HG02610 (cell line): ENCODE measurements at regions not wholly inside any gene's neighbourhood (a gene's known extent, or its start where the extent isn't known, plus 50 kb on each side); places are given as distances from the start of the nearest gene placed in this dataset.

Source experiments
- ATAC-seq: cut with Tn5 transposase; IDR thresholded peaks from one replicate; pipeline ENCODE4 v1.9.1; 2021; ENCODE audit warnings: mild to moderate bottlenecking, moderate library complexity; ENCODE audit not compliant: unreplicated experiment

- ATAC-seq = no peak
Measured at GRCh38 chr12:115443351-115443938, 759.5 kb upstream of the TBX3 start.

DNA sequence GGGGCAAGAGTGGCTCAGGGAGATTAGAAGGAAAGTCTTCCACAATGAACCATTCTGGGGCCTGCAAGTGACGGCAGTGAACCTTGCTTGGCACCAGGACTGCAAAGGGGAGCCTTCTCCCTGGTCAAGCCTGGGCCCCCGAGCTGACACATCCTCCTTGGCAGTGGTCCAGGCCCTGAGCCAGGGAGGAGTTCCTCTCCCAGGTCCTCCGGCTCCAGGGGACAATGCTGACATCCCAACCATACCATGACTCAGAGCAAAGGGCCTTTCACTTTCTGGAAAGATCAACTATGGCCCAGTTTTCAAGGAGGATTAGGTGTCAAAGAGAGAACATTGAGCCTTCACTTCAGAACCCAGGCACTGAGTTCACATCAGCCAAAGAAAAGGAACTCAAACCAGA, 756.5 kb upstream of the TBX3 start:
- ATAC-seq = no peak

DNA sequence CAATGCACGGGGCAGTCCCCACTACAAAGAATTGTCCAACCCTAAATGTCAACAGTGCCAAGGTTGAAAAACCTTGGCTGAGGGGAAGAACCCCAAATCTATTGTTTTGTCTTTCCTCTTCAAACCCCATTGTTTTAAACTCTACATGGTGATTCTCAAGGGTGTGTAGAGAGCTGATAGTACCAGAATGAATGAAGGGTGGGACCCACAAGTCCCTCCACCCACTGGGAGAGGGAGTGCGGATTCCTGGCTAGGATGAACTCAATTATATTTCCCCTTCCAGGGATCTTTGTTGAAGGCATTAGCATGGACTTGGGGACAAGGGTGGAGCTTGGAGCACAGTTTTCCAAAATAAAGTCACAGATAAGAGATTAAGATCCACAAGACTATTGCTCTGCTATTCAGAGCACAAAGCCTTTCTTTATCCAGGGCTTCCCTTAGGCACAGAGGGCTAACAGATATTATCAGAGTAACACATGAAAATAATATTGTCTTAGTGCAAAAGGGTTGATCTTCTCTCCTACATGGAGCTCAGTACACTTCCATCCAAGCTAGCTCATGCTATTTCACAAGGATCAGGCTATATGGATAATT, 755.1 kb upstream of the TBX3 start:
- ATAC-seq = no peak

- ATAC-seq = no peak
Measured at GRCh38 chr12:115438314-115438713, 754.3 kb upstream of the TBX3 start.

DNA sequence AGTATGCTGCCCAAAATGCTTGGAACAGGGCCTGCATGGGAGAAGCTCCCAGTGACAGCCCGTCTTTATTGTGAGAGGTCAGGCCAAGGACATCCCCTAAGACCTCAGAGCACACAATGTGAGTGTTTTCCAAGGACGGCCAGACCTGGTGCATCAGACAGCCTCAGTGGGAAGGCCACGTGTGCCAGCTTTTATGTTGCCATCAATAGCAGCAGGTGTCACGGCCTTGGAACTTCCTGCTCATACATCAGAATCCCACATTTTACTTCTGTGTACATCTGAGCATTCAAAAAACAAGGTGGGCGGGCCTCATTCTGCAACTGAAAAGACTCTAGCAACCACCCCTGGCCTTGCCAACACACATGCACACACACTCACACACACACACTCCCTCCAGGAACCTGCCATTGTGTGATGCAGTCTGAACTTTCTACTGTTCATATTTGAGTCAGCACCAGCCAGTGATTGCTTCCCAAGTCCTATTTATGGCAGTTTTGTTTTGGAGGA, 753.1 kb upstream of the TBX3 start:
- ATAC-seq = no peak

DNA sequence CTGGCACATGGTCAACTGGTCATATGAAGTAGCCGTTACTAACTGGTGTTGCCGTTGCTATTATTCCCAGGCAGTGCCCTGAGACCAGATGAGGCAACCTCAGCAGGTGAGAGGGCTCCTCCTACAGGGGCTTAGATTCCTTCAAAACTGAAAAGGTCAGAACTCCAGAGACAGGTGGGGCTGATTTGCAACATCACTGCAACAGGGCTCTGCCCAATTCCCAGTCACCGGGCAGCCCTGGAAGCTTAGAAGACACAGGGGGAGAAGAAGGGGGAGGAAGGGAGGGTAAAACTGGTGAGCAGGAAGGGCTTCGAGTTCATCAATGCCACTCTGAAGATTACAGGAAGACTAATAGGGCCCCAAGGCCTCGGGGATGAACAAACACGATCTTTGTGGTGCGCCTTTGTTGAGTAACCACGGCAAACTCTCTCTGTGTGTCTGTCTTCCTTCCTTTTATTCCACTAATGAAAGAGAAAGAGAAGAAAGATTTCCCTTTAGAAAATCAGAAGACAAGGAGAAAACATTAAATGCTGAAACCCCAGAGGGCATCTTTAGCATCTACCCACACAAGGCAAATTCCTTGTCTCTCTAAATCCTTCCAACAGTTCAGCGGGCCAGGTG, 749.1 kb upstream of the TBX3 start:
- no peak for ATAC-seq

DNA sequence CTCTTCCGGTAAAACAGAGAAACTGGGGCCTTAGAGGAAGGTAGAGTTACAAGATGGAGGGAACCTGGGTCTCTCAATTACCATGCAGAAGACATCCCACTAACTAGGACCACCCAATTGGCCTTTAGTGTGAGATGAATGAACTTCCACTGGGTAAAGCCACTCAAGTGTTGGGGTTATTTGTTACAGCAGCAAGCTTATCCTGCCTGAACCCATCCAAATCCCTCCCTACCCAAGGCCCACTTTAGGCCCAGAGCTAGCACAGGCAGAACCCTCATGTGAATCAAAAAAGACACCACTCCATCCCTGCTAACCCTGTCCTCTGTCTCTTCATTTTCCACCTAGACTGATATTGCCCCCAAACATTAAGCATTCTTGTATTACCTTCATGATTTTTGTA, 746.7 kb upstream of the TBX3 start:
- no peak for ATAC-seq

GRCh38 chr12:115426732-115427131, 742.8 kb upstream of the TBX3 start:
- ATAC-seq = no peak

DNA sequence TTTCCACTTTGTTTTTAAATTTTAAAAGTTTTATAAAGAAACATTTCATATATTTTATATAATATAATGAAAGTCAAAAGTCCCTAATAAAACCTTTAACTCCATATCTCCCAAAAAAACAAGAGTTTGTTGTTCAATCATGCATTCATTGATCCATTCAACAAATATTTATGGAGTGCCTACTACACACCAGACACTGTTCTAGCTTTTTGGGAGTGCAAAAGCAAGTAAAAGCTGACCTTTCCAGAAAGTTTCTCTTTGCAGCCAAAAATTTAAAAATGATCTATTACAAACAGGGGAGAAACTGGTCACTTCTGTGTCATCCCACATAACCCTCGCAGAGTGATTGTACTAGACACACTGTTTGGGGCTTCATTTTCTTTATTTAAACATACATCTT, 740.0 kb upstream of the TBX3 start:
- no peak for ATAC-seq

DNA sequence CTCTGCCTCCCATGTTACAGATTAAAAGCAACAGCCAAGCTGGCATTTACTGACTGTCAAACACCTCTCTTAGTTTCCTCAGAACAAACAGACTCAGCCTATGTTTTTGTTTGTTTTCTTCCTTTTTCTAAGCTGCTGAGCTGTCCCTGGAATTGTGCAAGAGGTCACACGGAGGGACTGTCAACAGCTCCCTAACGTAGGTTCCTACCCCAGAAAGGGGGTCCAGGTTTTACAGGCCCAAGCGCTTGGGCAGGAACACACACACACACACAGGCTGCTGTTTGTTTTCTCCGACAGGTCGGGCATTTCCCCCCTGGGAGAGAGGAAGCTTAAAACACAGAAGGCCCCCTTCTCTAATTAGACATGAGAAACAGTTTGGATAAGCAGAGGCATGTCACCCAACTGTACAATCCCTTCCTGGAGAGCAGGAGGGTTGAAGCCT, 739.6 kb upstream of the TBX3 start:
- ATAC-seq = no peak

DNA sequence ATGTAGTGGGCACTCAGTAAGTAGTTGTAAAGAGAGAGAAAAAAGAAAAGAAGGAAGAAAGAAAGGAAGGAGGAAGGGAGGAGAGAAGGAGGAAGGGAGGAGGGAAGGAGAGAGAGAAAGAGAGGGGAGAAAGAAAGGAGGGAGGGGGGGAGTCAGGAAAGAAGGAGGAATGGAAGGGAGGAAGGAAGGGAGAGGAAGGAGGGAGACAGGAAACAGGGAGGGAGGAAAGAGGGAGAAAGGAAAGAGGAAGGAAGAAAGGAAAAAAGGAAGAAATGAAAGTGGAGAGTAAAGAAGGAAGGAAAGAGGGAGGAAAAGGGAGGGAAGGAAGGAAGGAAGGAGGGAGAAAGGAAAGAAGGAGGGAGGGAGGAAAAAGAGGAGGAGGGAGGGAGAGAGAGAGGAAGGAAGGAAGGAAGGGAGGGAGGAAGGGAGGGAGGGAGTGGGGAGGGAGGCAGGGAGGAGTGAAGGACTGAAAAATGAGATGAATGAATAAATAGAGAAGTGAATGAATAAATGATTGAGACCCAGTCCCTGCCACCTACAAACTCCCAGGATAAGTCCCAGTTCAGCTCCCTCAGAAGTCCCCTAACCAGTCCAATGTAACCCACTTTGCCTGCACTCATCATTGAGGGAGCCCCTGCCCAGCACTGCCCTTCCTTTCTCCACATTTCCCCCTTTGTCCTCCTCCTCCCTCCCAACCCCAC, 739.0 kb upstream of the TBX3 start:
- ATAC-seq = no peak

GRCh38 chr12:115421796-115422709, 738.1 kb upstream of the TBX3 start:
- no peak for ATAC-seq

DNA sequence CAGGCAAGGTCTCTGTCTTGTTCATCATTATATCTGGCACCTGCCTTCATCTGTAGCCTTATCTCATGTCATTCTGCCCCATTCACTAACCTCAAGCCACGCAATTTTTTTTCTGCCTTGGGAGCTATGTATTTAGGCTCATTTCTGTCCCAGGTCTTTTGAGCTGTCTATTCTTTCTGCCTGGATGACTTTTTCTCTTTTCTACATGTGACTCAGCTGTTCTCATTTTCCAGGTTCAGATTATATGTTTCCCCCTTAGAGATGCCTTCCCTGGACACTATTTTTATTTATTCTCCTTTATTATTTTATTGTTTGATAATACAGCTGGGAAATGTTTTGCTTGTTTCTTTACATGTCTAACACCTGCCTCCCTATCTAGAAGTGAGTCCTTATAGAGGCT, 737.4 kb upstream of the TBX3 start:
- ATAC-seq = no peak

DNA sequence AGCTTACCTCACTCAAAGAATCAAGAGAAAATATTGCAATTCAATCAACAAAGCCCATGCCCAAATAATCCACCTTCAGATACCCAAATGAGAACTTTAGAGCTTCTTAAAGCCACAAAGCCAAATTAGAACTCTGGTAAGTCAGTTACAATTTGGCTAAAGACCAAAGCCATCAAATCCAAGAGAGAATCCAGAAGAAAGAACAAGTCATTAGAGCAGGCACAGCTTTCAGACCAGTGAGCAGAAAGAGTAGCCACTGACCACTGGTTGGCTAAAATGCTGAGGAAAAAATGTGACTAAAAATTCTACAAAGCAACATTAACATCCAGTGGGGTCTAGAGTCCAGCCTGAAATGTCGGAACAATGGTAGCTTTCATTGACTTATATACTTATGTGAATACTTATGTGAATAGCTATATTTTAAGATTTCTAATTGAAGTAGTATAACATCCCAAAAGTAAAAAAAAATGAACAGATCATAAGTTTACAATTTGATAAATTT, 735.2 kb upstream of the TBX3 start:
- no peak for ATAC-seq

GRCh38 chr12:115417610-115418009, 733.6 kb upstream of the TBX3 start:
- no peak for ATAC-seq

DNA sequence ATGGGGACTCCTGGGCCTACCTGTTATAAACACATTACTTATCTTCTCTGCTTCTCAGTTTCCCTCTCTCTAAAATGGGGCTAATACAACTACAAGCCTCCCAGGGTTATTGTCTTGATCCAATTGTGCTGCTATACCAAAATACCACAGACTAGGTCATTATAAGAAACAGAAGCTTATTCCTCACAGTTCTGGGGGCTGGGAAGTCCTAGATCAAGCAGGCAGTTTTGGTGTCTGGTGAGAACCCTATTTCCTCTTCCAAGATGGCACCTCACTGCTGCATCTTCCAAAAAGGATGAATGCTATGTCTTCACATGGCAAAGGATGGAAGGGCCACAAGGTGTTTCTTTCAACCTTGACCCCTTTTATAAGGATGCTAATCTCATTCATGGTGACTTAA, 732.9 kb upstream of the TBX3 start:
- no peak for ATAC-seq

GRCh38 chr12:115413626-115414025, 729.7 kb upstream of the TBX3 start:
- no peak for ATAC-seq

- no peak for ATAC-seq
Measured at GRCh38 chr12:115412831-115413230, 728.9 kb upstream of the TBX3 start.

DNA sequence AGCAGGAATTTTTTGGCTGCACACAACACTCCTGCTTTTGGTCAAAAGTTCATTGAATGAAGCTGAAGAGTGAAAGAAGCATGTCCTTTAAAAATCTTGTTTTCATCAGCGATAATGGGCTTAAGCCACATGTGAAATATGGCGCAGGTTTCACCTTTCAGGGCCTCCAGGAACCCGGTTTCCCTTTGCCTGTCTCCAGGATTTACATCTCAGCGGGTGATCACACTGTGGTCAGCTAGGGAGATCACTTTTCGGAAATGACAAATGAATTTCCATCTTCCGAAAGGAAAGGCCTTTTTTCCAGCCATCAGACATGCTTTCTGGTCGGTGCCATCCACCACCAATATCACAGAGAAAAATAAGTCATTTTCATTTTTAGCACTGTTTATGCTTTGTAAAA, 727.1 kb upstream of the TBX3 start:
- no peak for ATAC-seq

- no peak for ATAC-seq
Measured at GRCh38 chr12:115408642-115409041, 724.7 kb upstream of the TBX3 start.

- ATAC-seq = no peak
Measured at GRCh38 chr12:115407723-115408122, 723.7 kb upstream of the TBX3 start.
